SK-N-SH treated with all-trans-retinoic acid at 6 μM for 48 hours (cell line): ENCODE measurements at regions not wholly inside any gene's neighbourhood (a gene's known extent, or its start where the extent isn't known, plus 50 kb on each side); places are given as distances from the start of the nearest gene placed in this dataset.

Experiments used
- ATAC-seq: fragments of 200-7000 bp; cut with Tn5 transposase; 3 replicates; pipeline ENCODE4 v1.9.1; 2020; ENCODE audit warnings: mild to moderate bottlenecking, moderate library complexity
- BACH2 ChIP-seq: fragments of 250-450 bp; sonication (Bioruptor Pico); IDR thresholded peaks from 2 replicates; pipeline ENCODE4 v1.9.0; 2021; ENCODE audit warnings: mild to moderate bottlenecking, borderline replicate concordance
- CREB5 ChIP-seq: fragments of 250-450 bp; sonication (Bioruptor Pico); IDR thresholded peaks from 2 replicates; pipeline ENCODE4 v1.5.1; 2020; ENCODE audit warnings: low read depth, mild to moderate bottlenecking, moderate library complexity
- CSDC2 ChIP-seq: fragments of 250-450 bp; sonication (Bioruptor Pico); IDR thresholded peaks from 2 replicates; pipeline ENCODE4 v1.5.0; 2020; ENCODE audit warnings: mild to moderate bottlenecking, moderate library complexity
- CSRNP3 ChIP-seq: fragments of 250-450 bp; sonication (Bioruptor Pico); IDR thresholded peaks from 2 replicates; pipeline ENCODE4 v1.5.1; 2021; ENCODE audit warnings: mild to moderate bottlenecking, moderate library complexity
- ESRRG ChIP-seq: fragments of 250-450 bp; sonication (Bioruptor Pico); IDR thresholded peaks from 2 replicates; pipeline ENCODE4 v1.6.1; 2021; ENCODE audit warnings: mild to moderate bottlenecking
- GLIS3 ChIP-seq: fragments of 250-450 bp; sonication (Bioruptor Pico); IDR thresholded peaks from 2 replicates; pipeline ENCODE4 v1.5.0; 2020; ENCODE audit warnings: mild to moderate bottlenecking, moderate library complexity
- OSR1 ChIP-seq: fragments of 250-450 bp; sonication (Bioruptor Pico); IDR thresholded peaks from 2 replicates; pipeline ENCODE4 v1.8.0; 2022; ENCODE audit warnings: moderate library complexity, mild to moderate bottlenecking, inconsistent platforms
- PATZ1 ChIP-seq: fragments of 250-450 bp; sonication (Bioruptor Pico); IDR thresholded peaks from 2 replicates; pipeline ENCODE4 v1.8.0; 2020; ENCODE audit warnings: mild to moderate bottlenecking, moderate library complexity, borderline replicate concordance
- POU6F1 ChIP-seq: fragments of 250-450 bp; sonication (Bioruptor Pico); IDR thresholded peaks from 2 replicates; pipeline ENCODE4 v1.8.0; 2021; ENCODE audit warnings: low read depth, mild to moderate bottlenecking, moderate library complexity, borderline replicate concordance
- PPARA ChIP-seq: fragments of 250-450 bp; sonication (Bioruptor Pico); IDR thresholded peaks from 2 replicates; pipeline ENCODE4 v1.5.0; 2020; ENCODE audit warnings: mild to moderate bottlenecking, borderline replicate concordance
- SNAI2 ChIP-seq: fragments of 250-450 bp; sonication (Bioruptor Pico); IDR thresholded peaks from 2 replicates; pipeline ENCODE4 v1.5.0; 2020; ENCODE audit warnings: mild to moderate bottlenecking, moderate library complexity
- TCF4 ChIP-seq: fragments of 250-450 bp; sonication (Bioruptor Pico); IDR thresholded peaks from 2 replicates; pipeline ENCODE4 v1.8.0; 2021; ENCODE audit warnings: mild to moderate bottlenecking, moderate library complexity, borderline replicate concordance
- TOX ChIP-seq: fragments of 250-450 bp; sonication (Bioruptor Pico); IDR thresholded peaks from 2 replicates; pipeline ENCODE4 v1.8.0; 2021; ENCODE audit warnings: mild to moderate bottlenecking, moderate library complexity, borderline replicate concordance
- ZC3H10 ChIP-seq: fragments of 250-450 bp; sonication (Bioruptor Pico); IDR thresholded peaks from 2 replicates; pipeline ENCODE4 v1.5.1; 2021; ENCODE audit warnings: mild to moderate bottlenecking, moderate library complexity
- ZFP3 ChIP-seq: fragments of 250-450 bp; sonication (Bioruptor Pico); IDR thresholded peaks from 2 replicates; pipeline ENCODE4 v1.5.0; 2020; ENCODE audit warnings: mild to moderate bottlenecking, moderate library complexity
- ZFP30 ChIP-seq: fragments of 450-650 bp; formaldehyde crosslinking; IDR thresholded peaks from 2 replicates; pipeline ENCODE4 v1.5.0; 2022; ENCODE audit warnings: mild to moderate bottlenecking, moderate library complexity
- ZNF565 ChIP-seq: fragments of 450-650 bp; formaldehyde crosslinking; conservative IDR thresholded peaks from 2 replicates; pipeline ENCODE4 v1.5.0; 2020; ENCODE audit warnings: low read depth, mild to moderate bottlenecking, moderate library complexity
- ZNF70 ChIP-seq: fragments of 450-650 bp; formaldehyde crosslinking; IDR thresholded peaks from 2 replicates; pipeline ENCODE4 v1.5.0; 2020; ENCODE audit warnings: mild to moderate bottlenecking, moderate library complexity
- ZNF8 ChIP-seq: fragments of 450-650 bp; formaldehyde crosslinking; IDR thresholded peaks from 2 replicates; pipeline ENCODE4 v1.5.0; 2020; ENCODE audit warnings: mild to moderate bottlenecking, moderate library complexity

GRCh38 chr6:53429401-53429800, 80.7 kb upstream of the ELOVL5 start (continued):
- TF ChIP-seq TOX (no peak), CREB5 (CRISPR knock-in tag) (no peak), ZNF8 (no peak), PPARA (no peak), BACH2 (CRISPR knock-in tag) (no peak), OSR1 (CRISPR knock-in tag) (no peak), ESRRG (no peak), CSRNP3 (no peak)
- TF ChIP-seq, all 23 proteins: peak for 0

GRCh38 chr6:53428886-53429285, 80.1 kb upstream of the ELOVL5 start:
- ATAC-seq, result no peak
- TF ChIP-seq PPARA, result no peak
- TF ChIP-seq ZFP30 (CRISPR knock-in tag), result no peak
- no peak for TF ChIP-seq POU6F1 (CRISPR knock-in tag)
- no peak for TF ChIP-seq ZC3H10
- TF ChIP-seq GLIS3 (CRISPR knock-in tag), result no peak

- ATAC-seq, result no peak
- TF ChIP-seq ZNF565 (CRISPR knock-in tag) (no peak), OSR1 (CRISPR knock-in tag) (no peak)
- TF ChIP-seq, all 23 proteins: peak for 0
Observed at GRCh38 chr6:53426667-53427270, 78.0 kb upstream of the ELOVL5 start.

GRCh38 chr6:53426117-53426516, 77.4 kb upstream of the ELOVL5 start:
- no peak for ATAC-seq
- TF ChIP-seq POU6F1 (CRISPR knock-in tag), result no peak
- TF ChIP-seq ZNF70 (CRISPR knock-in tag), result no peak
- no peak for TF ChIP-seq ESRRG
- TF ChIP-seq ZFP3 (CRISPR knock-in tag), result no peak
- no peak for TF ChIP-seq ZNF8

GRCh38 chr6:53424976-53425718, 76.4 kb upstream of the ELOVL5 start:
- no peak for TF ChIP-seq SNAI2 (CRISPR knock-in tag)
- no peak for TF ChIP-seq CSRNP3
- no peak for TF ChIP-seq ZC3H10
- TF ChIP-seq TCF4 (CRISPR knock-in tag), result no peak
- TF ChIP-seq TOX, result no peak
- TF ChIP-seq, all 23 proteins: peak for 0
- ATAC-seq, result no peak

GRCh38 chr6:53424300-53424699, 75.5 kb upstream of the ELOVL5 start:
- ATAC-seq, result no peak
- TF ChIP-seq ZFP3 (CRISPR knock-in tag) (no peak), CSRNP3 (no peak), ZNF8 (no peak), PATZ1 (CRISPR knock-in tag) (no peak), TOX (no peak), CSDC2 (no peak), ZNF70 (CRISPR knock-in tag) (no peak), PPARA (no peak), TCF4 (CRISPR knock-in tag) (no peak), ZC3H10 (no peak), SNAI2 (CRISPR knock-in tag) (no peak), ZNF565 (CRISPR knock-in tag) (no peak), ZFP30 (CRISPR knock-in tag) (no peak)
